CD4-positive, alpha-beta T cell treated with Interleukin-17A for 1 hour (primary cell): ENCODE measurements at regions not wholly inside any gene's neighbourhood (a gene's known extent, or its start where the extent isn't known, plus 50 kb on each side); places are given as distances from the start of the nearest gene placed in this dataset.

Source experiments
- DNase-seq: peaks from one replicate; pipeline ENCODE4 v3.0.0-alpha.2; 2020

DNA sequence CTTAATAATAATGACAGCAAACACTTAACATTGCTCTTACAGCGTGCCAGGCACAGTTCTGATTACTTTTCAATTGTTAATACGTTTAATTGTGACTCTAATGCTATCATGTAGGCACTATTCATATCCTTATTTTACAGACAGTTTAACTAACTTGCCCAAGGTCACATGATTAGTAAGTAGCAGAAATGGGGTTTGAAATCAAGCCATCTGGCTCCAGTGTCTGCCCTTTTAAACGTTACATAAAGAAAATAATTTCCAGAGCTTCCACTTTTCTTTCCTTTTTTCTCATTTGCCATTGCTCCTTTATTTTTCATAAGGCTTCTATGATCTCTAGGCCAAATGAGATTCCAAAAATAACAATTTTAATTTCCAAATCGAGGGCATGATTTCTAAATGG is 50.6 kb upstream of the IKZF2 start:
- DNase-seq: no peak

DNA sequence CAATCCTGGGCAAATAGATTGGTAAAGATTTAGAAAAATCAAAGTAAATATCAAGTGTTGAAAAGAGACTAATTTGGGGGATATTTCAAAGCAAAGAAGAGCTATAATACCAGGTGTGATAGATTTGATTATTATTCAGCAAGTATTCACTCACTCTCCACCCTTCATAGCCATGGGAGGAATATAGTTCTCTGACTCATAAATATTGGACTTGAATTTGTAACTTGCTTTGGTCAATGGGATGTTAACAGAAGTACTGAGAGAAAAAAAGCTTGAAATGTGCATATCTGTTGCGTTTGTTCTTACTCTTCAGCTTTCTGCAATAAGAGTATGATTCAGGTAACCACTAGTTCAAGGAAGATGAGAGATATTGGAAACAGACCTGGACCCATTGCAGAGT is 54.5 kb upstream of the IKZF2 start:
- no peak for DNase-seq

DNA sequence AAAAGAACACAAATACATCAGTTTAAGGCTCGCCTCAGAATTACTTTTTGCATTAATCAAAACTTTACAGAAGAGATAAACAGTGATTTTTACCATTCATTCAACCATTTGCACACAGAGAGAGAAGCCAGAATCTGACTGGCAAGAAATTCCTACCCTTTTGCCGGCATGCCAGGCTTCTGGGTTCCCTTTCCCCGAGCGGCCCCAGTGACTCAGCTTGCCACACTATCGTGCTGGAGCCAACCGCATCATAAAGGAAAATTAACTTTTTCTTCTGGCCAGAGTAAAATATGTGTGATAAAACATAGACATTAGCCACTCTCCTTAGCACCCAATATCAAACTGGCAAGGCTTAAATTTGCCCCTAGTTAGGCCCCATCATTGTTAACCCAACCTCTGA is 61.8 kb upstream of the IKZF2 start:
- no peak for DNase-seq

DNA sequence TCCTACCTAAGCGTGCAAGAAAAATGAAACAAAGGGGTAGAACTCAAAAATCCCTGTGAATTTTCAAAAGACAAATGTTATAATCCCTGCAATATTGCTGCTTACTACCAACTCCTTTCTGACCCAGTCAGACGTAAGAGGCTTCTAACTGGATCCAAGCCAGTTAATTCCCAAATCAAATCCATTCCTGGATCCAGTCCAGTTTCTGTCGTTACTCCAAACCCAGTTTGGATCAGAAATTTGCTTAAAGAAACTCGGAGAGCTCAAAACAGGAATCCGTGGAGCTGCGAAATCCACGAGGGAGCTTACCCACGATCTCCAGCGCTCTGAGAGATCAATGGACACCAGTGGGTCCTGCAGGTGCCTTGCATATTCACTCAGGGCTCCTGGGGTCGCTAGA is 62.8 kb upstream of the IKZF2 start:
- no peak for DNase-seq

DNA sequence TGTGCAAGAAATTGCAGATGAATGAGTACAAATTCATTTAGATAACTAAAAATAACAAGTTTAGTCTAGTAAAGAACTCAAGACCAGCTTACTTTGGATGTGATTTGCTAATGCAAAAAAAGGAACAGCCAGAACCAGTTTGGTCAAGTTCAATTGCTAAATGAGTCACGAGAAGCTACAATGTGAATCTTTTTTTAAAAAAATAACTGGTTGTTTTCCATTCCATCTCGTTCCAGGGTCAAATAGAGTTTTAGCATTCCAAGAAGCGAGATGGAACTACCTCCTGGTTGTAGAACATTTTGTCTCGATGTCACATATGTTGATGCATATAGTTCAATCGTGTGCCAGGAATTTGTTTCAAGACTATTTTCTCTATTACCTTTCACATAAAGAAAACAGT is 65.0 kb upstream of the IKZF2 start:
- DNase-seq: no peak

DNA sequence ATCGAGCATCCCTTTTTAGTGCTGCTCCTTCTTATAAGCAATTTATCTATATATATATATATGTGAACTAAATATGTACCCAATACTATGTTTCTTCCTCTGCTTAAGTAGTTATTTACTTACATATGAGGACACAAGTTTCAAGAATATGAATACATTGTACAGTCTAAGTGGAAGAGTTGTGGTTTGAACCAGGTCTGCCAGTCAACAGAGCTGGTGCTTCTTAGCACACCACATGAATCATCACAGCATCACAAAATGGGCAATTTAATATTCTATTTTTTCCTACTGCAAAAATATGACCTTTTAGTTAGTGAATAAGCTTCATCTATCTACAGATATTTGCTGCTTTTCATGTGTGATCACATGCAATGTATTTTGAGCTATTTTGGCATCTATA is 64.4 kb upstream of the SPAG16 start:
- DNase-seq: no peak

DNA sequence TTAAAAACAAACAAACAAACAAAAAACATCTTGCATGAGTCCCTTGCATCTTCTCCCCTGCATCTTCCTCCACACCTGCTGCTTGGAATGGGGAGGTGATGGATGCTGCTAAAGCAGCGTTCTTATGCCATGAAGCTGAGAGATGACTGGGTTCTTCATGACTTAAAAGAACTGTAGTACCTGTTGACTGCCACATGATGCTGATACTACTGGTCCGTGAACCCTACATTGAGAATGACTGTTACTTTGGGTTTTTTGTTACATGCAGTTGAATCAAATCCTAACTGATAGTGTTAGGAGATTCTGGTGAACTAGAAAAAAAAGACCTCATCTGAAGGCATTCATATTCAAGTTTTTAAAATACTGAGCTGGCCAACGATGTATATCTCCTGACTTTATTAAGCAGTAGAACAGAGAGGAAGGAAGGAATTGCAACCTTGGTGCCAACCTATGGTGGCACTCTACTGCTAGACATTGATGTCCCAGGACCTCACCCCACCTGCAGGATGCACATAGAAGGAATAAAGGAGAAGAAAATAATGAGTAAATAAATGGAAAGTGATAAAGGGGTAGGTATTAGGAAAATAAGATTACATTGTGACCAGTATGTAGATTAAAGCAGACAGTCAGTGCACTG is 63.2 kb upstream of the SPAG16 start:
- DNase-seq: no peak

DNA sequence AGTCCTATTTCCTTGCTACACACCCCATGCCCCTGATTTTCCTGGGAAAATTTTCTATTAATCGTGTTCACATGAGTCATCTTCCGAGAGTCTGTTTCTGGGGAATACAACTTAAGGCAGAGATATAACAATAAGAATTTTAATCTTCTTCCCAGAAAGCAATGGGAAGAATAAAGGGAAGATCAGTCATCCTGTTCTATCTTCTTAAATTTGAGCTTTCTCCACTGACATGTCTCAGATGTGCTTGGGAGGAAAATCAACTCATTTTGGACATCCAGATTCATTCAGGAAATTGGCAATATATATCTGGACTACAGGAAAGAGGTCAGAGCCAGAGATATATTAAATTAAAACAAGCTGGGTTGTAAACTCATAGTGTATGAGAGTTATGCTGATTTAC is 62.3 kb upstream of the SPAG16 start:
- no peak for DNase-seq

DNA sequence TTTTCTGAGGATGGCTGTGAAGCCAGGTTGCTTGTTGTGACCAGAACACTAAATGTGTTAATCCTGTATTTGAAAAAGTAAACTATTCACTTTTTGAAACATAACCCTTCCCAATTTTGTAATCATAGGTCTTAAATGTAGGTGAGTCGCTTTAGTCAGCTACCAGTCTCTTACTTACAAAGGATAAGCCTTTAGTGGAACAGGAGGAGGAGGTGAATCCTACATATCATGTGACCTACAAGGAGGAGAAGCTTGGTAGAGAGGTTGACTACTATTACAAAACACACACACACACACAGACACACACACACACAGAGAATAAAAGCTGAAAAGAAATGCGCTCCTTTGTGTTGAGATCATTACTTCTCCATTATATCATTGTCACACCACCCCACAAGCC is 59.9 kb upstream of the SPAG16 start:
- DNase-seq: no peak

DNA sequence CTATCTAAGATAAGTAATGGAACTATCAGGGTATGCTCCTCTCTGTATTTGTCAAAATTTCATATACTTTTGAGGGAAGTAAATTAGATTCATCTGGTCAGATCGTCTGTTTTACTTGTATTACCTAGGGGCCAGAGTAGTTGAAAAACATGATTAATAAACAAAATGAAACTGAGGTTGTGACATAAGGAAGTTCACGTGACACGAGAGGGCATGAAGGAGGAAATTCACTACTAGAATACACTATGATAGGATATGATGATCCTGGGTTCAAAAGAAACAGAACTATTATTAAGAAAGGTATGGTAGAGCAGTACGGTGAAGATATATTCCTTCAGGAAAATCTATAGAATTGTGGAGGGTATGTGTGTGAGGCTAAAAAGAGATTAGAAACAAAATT is 58.4 kb upstream of the SPAG16 start:
- DNase-seq: no peak

DNA sequence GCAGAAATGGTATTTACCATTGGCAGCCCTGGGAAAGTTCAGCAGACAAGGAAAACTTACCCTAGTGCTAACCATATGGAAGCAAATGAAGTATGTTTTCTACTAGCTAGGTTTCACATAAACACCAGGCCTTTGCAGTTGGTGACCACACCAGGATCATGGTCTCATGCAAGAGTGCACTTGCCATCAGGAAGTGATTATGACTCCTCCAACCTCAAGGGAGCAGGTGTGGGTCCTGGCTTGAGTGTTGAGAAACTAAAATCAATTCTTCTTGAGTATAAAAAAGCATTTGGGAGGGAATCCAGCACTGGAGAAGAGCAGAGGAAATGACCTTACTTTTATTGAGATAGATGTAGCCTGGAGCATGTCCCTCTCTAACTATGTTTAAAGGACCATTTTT is 56.8 kb upstream of the SPAG16 start:
- DNase-seq: no peak

DNA sequence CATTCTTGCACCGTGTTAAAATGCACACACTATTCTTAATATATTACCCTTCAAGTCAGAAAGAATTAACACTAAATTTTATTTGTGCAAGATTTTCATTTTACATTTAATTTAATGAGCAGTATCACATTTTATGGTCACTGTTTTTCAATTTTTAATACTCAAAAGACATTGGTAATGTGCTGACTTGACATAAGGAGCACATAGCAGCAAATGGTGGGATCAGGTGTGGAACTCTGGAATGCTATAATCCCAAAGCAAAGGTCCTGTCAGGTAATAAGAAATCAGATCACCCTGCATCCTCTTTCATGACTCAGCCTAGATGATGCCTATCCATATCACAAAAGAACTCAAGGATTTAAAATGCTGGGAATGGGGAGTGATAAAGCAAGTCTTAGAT is 55.6 kb upstream of the SPAG16 start:
- no peak for DNase-seq

DNA sequence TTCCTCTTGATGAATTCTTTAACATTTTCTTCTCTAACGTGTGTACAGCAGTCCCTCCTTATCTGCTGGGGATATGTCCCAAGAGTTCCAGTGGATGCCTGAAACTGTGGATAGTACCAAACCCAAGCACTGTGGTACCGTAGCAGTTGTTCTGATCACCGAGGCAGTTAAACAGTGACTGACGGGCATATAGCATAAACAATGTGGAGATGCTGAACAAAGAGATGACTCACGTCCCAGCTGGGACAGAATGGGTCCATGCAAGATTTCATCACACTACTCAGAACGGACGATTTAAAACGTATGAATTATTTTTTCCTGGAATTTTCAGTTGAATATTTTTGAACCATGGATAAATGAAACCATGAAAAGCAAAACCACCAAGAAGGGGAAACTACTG is 54.5 kb upstream of the SPAG16 start:
- no peak for DNase-seq

DNA sequence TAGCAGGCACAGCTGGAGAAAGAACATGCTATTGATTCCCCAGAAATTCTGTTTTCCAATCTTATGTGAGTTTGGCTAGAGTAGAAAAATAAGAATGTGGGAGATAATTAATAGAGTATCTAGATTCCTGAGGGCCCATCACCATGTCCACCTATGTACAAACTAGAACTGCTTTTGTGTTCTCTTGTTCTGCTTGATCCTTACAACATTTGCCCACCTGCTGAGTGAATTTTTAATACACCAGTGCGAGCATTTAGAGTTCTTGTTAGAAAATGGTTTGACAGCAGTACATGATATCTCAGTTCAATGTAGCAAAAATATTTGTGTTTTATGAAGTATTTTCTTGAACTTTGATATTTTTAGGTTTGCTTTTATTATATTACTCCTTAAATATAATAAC is 52.3 kb upstream of the SPAG16 start:
- no peak for DNase-seq

DNA sequence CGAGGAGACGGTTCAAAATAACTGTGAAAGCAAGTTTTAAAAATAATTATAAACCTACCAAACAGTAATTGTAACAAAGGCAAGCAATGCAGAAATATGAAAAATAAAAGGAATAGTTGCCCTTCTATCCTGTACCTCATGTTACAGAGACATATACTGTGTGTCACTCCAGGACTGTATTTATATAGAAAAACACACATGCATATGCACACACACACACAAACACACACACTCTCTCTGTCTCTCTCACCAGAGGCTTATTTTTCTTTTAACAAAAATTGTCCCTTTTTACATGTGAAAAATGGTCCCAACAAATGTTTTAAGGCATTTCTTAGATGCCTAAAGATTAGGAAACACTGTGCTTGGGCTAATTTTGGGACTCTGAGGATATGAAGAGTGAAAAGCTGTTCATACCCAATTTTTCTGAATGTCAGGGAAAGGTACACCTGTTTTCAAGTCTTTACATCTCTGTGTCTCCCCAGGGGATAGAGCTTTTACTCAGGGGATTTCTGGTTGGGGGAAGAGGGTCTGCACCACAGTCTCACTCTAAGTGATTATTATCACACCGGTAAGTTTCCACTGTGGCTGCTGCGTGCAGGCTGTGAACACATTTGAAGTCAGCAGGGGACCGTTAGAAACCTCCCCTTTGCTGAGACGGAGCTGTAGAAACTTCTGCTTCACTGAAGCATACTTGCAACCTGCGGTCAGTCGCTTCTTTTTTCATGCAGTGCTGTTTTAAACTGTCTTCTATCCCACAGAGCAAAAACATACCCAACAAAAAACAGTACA is 51.4 kb upstream of the SPAG16 start:
- peak; percentile 60 for DNase-seq

DNA sequence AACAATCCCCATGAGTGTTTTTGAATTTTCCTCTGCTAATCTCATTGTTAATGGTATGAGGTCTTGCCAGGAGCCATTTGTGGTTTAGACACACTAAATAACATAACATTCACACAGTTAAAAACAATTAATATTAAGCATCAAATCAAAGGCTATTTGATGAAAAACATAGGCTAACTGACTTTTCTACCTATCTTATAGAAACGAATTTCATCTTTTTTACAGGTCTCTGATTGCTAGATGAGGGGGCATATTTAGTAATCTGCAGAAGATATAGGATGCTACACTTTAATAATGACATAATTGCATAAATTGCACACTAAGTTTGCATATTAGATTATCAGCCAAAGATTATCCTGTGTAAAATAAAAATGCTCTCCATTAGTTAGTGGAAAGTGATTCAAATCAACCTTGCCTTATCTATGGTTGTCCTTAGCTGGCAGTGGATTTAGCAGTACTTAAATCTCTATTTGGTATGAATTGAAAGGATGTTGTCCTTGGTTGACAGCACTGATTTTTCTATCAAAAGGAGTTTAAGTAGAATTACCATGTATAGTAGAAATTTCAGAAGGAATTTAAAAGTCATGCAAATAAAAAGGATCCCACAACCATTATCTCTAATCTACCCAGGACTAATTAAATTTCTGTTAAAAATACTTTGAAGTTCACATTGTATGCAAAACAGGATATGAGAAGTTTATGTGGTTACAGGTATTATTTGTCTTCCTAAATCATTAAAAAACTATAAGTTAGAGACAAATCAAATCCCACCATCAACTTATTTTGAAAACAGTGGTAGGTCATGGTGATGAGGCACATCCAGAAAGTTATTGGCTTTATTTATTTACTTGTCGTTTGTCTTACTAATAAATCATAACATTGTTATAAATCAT is 50.6 kb upstream of the SPAG16 start:
- DNase-seq: no peak
